Lower lobe of right lung (tissue), 2 donors: ENCODE measurements at regions not wholly inside any gene's neighbourhood (a gene's known extent, or its start where the extent isn't known, plus 50 kb on each side); places are given as distances from the start of the nearest gene placed in this dataset.

Source experiments
- ATAC-seq, 2 donors: fragments of 200-7000 bp; cut with Tn5 transposase; one replicate each; pipeline ENCODE4 v1.9.1; 2020 to 2022; ENCODE audit warnings: mild to moderate bottlenecking in 2 of 2, moderate library complexity in 2 of 2
- DNase-seq: peaks from one replicate; pipeline ENCODE4 v3.0.0-alpha.2; 2020
- H3K27ac ChIP-seq: fragments of 200-600 bp; one replicate; pipeline ENCODE4 v1.8.0; 2022
- H3K27me3 ChIP-seq: fragments of 200-600 bp; one replicate; pipeline ENCODE4 v1.8.0; 2022; ENCODE audit warnings: low read depth
- H3K36me3 ChIP-seq: fragments of 200-600 bp; one replicate; pipeline ENCODE4 v1.8.0; 2022; ENCODE audit warnings: mild to moderate bottlenecking
- H3K4me1 ChIP-seq: fragments of 200-600 bp; one replicate; pipeline ENCODE4 v1.8.0; 2022
- H3K4me3 ChIP-seq: fragments of 200-600 bp; one replicate; pipeline ENCODE4 v1.8.0; 2022; ENCODE audit warnings: mild to moderate bottlenecking
- H3K9me3 ChIP-seq: fragments of 200-600 bp; one replicate; pipeline ENCODE4 v1.8.0; 2022
- intact Hi-C: fragments of 100-400 bp; cut with DNase I; formaldehyde crosslinking; loops from one replicate; pipeline ENCODE4 v1.11.0; 2022
- TF ChIP-seq, protein P1 (sequence below): fragments of 200-600 bp; IDR thresholded peaks from one replicate; pipeline ENCODE4 v1.8.0; 2022; ENCODE audit warnings: antibody characterized with exemption, mild to moderate bottlenecking
- donor health status: DM: no; HTN: yes; CAD: no; lungs with severe emphysema.

DNA sequence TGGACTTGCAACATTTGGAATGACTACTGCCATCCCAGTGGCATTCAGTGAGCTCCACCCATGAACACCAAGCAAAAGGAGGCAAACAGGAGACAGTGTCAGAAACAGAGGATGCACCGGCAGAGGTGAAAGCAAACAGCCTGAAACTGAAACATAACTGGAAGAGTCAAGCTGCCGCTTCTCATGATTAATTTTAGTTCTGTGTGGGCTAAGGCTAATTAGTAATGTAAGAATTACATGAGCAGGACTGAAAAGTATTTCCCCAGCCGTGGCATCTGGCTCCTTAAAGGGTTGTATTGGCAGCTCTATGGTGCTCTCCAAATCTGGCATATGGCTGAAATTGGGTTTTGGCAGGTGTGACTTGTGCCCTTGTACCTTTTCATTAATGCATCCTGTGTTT, 1108.1 kb downstream of the TSN start:
- no peaks in the 10 kb centered on the region for H3K4me1 ChIP-seq
- no peaks in the 10 kb centered on the region for H3K27me3 ChIP-seq
- H3K4me3 ChIP-seq = no peak overlapping the region
- intact Hi-C loops = no loop called here
- no peaks in the 10 kb centered on the region for H3K9me3 ChIP-seq
- TF ChIP-seq, protein P1, sequence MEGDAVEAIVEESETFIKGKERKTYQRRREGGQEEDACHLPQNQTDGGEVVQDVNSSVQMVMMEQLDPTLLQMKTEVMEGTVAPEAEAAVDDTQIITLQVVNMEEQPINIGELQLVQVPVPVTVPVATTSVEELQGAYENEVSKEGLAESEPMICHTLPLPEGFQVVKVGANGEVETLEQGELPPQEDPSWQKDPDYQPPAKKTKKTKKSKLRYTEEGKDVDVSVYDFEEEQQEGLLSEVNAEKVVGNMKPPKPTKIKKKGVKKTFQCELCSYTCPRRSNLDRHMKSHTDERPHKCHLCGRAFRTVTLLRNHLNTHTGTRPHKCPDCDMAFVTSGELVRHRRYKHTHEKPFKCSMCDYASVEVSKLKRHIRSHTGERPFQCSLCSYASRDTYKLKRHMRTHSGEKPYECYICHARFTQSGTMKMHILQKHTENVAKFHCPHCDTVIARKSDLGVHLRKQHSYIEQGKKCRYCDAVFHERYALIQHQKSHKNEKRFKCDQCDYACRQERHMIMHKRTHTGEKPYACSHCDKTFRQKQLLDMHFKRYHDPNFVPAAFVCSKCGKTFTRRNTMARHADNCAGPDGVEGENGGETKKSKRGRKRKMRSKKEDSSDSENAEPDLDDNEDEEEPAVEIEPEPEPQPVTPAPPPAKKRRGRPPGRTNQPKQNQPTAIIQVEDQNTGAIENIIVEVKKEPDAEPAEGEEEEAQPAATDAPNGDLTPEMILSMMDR = no peak
- H3K27ac ChIP-seq = no peak overlapping the region
- DNase-seq (no peak), ATAC-seq (no peak)
- no peaks in the 10 kb centered on the region for H3K36me3 ChIP-seq

DNA sequence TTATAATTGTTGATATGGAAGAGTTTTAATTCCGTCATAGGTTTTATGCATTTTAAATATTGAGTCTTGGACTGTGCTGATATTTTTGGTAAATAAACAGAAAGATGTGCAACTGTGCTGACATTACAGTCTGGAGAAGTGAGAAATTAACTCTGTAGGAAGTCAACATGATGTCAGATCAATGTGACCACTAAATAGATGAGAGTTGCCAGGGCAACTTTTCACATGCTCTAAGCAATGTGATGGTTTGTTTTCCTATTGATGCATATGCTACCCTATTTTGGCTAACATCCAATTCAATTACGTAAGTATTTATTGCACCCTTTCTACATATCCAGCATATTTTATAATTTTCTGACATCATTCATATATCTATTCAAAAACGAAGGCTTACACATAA, 1109.3 kb downstream of the TSN start:
- TF ChIP-seq, protein P1 = no peak

DNA sequence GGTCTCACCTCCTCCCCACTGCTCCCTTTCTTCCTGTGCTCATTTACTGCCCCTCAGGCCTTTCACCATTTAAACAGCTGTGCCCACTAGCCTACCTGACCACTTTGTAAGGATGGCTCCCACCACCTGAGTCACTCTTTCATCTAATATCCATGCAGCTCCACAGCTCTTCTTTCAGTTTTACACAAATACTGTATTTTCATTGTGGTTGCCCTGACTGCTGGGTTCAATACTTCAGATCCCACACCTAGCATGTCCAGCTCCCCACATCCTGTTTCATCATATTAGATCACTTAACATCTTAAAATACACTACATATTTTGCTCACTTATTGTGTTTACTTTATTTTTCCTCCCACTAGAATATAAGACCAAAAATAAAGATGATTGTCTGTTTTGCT, 1110.6 kb downstream of the TSN start:
- intact Hi-C loops = no loop called here
- no peak for ATAC-seq
- Histone ChIP-seq H3K4me3 (no peak overlapping the region), H3K36me3 (no peaks in the 10 kb centered on the region), H3K27me3 (no peaks in the 10 kb centered on the region), H3K9me3 (no peaks in the 10 kb centered on the region), H3K4me1 (no peaks in the 10 kb centered on the region), H3K27ac (no peak overlapping the region)
- DNase-seq = no peak
- TF ChIP-seq, protein P1 = no peak

More for the DNA sequence above, 1109.3 kb downstream of the TSN start:
- Histone ChIP-seq H3K27ac (no peak overlapping the region), H3K9me3 (no peaks in the 10 kb centered on the region), H3K27me3 (no peaks in the 10 kb centered on the region), H3K4me1 (no peaks in the 10 kb centered on the region), H3K4me3 (no peak overlapping the region), H3K36me3 (no peaks in the 10 kb centered on the region)
- intact Hi-C loops = no loop called here
- ATAC-seq = no peak
- DNase-seq = no peak

DNA sequence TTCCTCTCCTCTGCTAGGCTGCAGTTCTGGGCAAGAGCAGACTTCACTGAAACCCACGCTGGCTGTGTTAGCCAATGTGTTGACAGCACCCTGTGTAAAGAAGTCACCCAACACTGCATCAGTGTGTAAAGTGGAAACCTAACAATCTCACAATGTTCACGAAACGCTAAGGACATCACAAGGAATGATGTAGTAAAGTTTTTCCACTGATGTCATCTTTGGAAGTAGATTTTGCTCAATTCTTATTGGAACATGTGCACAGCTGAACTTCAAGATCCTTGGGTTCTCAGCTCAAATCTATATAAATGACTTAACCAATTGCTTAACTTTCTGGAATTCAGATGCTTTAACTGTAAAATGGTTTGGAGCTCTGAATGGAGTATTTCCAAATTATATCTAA, 1112.5 kb downstream of the TSN start:
- Histone ChIP-seq H3K9me3 (no peaks in the 10 kb centered on the region), H3K4me1 (no peaks in the 10 kb centered on the region), H3K36me3 (no peaks in the 10 kb centered on the region), H3K27me3 (no peaks in the 10 kb centered on the region), H3K27ac (no peak overlapping the region), H3K4me3 (no peak overlapping the region)
- intact Hi-C loops = no loop called here
- no peak for DNase-seq
- ATAC-seq = no peak
- TF ChIP-seq, protein P1 = no peak

DNA sequence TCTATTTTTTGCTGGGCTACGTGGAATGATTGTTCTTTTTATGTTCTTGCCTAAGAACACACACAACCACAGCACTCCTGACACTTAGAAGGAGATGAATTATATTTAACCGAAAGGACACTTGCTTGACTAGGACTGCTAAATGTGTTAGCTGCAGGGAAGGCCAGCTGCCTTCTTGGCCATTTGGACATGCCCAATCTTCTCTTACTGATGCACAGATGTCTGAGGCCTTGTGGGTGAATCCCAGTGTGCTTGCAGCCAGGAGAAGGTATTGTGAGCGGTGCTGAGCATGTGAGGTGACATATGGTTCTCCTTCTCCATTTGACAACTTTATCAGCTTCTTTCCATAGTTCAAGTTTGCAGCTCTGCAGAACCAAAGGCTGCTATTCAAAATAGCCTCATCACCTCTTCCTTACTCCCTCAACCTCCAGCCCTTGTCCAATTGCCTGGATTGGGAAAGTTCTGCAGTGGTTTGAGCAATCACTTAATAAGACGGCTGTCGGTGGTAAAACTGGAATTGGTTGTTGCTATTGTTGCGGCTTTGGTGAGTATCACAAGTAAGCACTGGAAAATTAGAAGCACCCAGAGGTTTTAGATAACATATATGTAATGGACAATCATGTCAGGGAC, 1113.3 kb downstream of the TSN start:
- H3K4me3 ChIP-seq = no peak overlapping the region
- ATAC-seq (no peak), DNase-seq (no peak)
- no peak overlapping the region for H3K27ac ChIP-seq
- H3K9me3 ChIP-seq = no peaks in the 10 kb centered on the region
- TF ChIP-seq, protein P1 = no peak
- H3K36me3 ChIP-seq = no peaks in the 10 kb centered on the region
- intact Hi-C loops = no loop called here
- no peaks in the 10 kb centered on the region for H3K4me1 ChIP-seq
- no peaks in the 10 kb centered on the region for H3K27me3 ChIP-seq

DNA sequence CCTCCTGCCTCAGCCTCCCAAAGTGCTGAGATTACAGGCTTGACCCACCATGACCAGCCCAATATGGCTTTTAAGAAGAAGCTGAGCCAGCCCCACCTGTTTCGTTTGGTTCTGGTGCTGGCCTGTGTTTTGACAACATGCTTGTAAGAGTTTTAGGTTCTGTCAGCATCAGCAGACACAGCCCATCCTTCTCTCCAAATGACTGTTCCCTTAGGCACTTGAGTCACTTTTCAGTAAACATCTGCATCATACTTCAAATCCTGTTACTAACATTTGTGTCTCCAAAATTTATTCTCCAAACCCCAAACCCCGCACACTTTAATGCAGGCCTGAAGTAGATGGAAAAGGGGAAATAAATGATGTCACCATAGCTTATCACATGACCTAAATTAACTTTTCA, 1118.5 kb downstream of the TSN start:
- intact Hi-C loops = no loop called here
- TF ChIP-seq, protein P1 = no peak
- no peaks in the 10 kb centered on the region for H3K4me1 ChIP-seq
- H3K9me3 ChIP-seq = no peaks in the 10 kb centered on the region
- ATAC-seq (no peak), DNase-seq (no peak)
- H3K36me3 ChIP-seq = no peaks in the 10 kb centered on the region
- H3K27me3 ChIP-seq = no peaks in the 10 kb centered on the region
- H3K4me3 ChIP-seq = no peak overlapping the region
- no peak overlapping the region for H3K27ac ChIP-seq
